Limb (tissue), 2 donors: ENCODE measurements at regions not wholly inside any gene's neighbourhood (a gene's known extent, or its start where the extent isn't known, plus 50 kb on each side); places are given as distances from the start of the nearest gene placed in this dataset.
"Not testable (repeated sequence)": the region's sequence is repeated elsewhere in the genome, so short reads cannot be mapped to it uniquely, and the experiment has no call there.

Source experiments
- DNase-seq, 2 donors: peaks; one replicate each; pipeline ENCODE4 v3.0.0-alpha.2; 2016; ENCODE audit errors: extremely low spot score in 2 of 2

DNA sequence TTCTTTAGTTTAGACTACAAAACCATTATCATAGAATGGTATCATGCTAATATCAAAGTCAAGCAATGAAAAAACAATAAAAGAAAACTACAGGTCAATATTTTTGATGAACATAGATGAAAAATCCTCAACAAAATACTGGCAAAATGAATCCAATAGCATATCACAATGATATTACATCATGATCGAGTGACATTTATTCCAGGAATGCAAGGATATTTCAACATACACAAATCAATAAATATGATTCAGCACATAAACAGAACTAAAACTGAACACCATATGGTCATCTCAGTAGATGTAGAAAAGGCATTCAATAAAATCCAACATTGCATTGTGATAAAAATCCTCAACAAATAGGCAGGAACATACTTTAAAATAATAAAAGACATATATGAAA lies 1657.7 kb downstream of the KCNT2 start:
- no peak for DNase-seq

DNA sequence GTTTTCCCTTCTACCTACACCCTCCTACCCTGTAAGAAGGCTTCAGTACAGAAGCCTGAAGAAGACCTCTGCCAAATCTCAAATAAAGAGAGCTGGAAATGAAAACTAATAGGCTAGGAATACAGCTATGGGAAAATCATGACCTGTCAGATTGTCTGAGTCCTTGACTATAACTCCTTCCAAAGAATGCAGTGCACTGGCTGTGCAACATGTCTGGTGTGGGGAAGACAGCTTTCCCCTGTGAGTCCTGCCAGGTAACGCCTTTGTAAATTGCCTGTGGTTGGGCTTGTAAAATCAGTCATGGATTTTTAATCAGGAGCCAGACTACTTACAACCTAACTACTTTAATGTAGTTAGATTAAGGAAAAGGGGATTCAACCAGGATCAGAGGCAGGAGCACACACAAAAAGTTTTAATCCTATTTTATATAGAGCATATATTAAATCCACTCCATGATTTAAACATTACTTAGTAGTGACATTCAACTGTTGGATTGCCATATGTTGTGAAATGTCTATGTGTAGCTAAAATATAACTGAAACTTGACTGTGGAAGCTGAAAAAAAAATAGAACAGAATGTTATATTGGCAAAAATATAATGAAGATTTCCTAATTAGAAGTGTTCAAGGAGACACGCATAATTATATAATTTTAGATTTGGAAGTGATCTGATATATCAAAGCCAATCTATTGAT lies 1667.8 kb downstream of the KCNT2 start:
- no peak for DNase-seq

DNA sequence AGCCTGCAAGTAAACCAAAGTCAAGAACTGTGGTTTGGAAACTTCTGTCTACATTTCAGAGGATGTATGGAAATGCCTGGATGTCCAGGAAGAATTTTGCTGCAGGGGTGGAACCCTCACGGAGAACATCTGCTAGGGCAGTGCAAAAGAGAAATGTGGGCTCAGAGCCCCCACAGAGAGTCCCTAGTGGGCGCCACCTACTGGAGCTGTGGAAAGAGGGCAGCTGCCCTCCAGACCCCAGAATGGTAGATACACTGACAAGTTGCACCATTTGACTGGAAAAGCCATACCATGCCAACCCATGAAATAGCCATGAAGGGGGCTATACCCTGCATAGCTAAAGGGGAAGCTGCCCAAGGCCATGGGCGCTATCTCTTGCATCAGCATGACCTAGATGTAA lies 1672.4 kb downstream of the KCNT2 start:
- no peak for DNase-seq

DNA sequence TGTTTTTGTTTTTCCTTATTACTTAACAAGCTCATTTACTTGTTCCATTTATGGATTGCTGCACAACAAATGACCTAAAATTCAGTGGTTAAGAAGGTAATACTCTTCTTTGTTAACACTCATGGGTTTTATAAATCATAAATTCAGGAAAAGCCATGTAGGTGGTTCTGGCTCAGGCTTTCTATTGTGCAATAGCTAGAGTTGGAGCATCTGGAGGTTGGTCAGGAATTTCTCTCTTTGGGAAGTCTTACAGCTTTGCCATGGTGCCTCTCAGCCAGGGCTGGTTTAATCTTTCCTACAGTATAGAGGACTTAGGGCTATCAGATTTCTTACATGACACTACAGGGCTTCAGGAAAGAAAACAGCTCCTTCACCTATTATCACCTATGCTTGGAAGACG lies 1677.1 kb downstream of the KCNT2 start:
- DNase-seq: no peak

DNA sequence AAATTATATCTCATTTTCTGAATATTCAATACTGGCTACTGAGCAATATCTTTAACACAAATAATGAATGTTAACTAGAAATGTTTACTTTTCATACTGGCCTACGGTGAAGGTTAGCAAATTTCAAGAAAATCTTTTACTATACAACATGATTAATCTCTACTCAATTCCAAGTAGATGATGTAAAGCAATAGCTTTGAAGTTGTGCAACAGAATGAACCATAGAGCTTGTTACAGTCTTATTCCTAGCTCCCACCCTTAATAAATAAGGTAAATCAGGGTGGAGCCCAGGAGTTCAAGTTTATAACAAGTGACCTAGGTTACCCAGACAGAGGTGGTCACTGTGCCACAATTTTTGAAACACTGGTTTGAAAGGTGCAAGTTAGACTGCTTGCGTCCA lies 1678.1 kb downstream of the KCNT2 start:
- DNase-seq: no peak

DNA sequence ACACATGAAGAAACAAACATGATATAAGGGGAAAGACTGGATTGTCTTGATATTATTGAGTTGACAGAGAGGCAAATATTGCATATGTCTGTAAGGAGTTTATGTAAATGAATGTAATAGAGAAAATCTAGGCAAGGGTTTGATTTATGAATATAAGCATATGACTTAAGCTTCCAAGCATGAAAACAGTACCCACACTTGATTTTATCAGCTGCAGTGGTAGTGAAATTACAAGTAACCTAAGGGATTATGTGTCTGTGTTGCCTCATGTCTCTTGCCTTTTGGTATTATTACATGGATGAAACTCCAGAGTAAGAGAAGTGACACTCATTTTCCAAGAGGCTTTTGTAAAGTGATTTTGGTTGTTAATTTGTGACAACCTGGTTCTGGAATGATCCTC lies 1678.9 kb downstream of the KCNT2 start:
- no peak for DNase-seq

DNA sequence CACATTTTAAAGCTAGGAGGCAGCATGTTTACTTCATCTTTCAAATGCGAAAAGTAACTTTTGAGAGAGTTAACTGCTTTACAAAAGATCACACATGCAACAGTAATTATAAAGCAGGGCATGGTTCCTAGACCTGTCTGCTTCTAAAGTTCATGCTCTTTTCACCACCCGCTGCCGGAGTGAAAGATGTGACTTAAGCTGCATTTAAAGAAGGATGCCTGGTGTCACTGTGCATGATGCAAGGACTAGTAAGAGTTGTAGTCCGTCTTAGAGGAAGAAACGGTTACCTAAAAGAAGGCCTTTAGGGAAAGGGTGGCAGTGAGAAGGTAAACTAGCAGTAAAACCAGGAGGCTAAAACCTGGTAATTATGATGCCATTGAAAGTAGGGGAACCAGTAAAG lies 1689.1 kb downstream of the KCNT2 start:
- no peak for DNase-seq

DNA sequence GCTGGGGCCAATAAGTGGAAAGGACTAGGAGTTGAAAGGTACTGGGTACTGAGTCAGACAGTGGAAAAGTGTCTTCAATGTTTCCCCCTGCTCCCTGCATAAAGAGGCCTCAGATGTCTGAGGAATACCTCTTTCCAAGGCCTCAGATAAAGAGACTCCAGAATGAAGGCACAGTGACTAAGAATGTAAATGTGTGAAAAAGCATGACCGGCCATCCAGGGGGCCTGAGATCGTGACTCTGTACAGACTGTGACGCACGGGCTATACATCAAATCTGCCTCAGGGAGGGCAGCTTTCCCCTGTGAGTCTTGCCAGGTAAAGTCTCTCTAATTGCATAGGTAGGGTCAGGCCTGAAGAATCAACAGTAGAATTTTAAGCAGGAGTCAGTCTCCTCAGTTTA lies 1690.5 kb downstream of the KCNT2 start:
- DNase-seq: no peak

DNA sequence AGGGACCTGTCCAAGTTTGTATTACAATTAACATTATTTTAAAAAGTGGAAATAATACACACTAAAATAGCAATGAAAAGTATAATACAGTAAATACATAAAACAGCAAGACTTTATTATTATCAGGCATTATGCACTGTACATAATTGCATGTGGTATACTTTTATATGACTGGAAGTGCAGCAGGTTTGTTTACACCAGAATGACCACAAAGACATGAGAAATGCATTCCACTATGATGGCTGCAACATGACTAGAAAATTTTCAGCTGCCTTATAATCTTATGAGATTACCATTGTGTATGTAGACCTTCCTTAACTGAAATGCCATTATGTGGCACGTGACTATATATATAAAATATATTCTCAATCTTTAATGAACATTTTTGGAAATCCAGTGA lies 1699.6 kb downstream of the KCNT2 start:
- no peak for DNase-seq

DNA sequence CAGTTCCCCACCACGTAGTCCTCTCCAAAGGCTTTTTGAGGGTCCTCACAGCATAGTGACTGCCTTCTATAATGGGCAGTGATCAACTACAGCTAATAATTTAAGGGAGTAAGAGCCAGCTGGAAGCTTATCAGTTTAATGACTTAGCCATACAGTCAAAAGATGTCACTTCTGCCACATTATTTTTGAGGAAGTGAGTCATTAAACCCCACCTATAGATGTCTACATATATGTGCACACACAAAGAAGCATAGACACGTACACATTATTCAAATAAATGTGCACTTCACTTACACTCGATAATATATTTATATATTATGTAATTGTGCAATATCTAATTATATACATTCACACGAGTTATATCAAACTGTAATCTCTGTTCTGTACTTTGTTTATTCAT lies 1704.7 kb downstream of the KCNT2 start:
- DNase-seq: no peak

DNA sequence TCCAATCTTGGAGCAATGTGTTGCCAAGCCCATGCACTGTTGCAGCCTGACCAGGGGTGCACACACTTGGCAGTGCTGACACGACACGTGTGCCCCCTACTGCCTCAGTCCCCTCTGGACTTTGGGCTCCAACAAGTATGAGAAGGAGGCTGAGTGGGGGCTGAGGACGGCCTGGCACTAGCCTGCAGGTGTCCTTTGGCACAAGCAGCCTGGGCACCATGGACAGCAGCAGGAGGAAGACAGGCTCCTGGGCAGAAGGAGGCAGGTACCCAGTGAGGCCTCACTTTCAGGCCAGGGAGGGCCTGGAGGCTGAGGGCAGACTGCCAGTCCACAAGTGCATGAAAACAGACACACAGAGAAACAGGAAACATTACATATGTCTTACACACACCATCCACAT lies 1702.9 kb upstream of the B3GALT2 start:
- no peak for DNase-seq

DNA sequence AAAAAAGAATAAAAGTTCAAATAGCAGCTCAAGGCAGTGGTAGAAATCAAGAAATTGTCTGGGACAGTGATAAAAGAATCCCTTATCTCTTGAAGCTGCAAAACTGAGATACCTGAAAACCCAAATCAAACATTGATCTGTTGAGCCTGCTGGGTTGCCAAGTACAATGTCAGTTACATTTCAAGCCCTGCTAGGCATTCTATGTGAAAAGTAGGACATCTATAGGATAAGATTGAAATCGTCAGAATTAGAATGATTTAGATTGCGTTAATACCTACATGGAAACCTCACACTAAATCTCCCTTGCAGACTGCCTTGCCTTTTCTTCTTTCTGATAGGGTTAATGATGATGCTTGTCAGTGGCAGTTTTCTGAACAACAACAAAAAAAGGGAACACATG lies 1684.4 kb upstream of the B3GALT2 start:
- DNase-seq: no peak

DNA sequence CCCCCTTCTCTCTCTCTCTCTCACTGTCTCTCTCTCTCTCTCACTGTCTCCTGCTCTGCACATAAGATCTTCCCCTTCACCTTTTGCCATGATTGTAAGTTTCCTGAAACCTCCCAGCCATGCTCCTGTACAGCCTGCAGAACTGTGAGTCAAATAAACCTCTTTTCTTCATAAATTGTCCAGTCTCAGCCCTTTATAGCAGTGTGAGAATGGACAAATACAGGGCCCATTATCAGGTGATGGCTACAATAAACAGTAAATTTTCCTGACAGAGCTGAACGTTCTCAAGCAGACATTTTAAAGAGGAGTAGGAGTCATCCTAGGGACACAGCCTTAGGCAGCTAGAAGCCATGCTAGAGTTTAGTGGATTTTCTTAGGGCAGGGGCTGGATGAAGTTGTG lies 1679.7 kb upstream of the B3GALT2 start:
- no peak for DNase-seq

DNA sequence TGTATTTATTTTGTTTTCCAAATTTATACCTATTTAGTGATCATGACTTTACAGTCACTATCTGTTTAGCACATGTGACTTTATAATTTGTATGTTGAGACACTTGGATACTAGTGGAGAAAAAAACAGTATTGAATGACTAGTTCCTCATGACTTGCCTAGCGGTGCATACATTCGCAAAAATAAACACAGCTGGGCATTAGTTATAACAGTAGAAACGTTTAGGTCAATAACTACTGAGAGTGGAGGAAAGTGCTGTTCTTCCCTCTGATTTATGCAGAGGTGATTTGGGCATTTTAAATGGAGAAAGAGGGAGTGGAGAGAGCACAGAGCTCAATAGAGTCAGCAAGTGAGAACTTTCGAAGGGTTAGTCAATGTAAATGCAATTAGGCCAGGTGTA lies 1679.0 kb upstream of the B3GALT2 start:
- no peak for DNase-seq

DNA sequence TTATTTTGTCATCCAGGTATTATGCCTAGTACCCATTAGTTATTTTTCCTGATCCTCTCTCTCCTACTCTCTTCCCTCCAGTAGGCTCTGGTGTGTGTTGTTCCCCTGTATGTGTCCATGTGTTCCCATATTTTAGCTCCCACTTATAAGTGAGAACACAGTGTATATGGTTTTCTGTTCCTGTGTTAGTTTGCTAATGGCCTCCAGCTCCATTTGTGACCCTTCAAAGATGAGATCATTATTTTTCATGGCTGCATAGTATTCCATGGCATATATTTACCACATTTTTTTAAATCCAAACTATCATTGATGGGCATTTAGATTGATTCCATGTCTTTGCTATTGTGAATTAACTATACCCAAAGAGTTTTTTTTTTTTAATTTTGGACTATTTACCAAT lies 1675.7 kb upstream of the B3GALT2 start:
- DNase-seq: no peak

DNA sequence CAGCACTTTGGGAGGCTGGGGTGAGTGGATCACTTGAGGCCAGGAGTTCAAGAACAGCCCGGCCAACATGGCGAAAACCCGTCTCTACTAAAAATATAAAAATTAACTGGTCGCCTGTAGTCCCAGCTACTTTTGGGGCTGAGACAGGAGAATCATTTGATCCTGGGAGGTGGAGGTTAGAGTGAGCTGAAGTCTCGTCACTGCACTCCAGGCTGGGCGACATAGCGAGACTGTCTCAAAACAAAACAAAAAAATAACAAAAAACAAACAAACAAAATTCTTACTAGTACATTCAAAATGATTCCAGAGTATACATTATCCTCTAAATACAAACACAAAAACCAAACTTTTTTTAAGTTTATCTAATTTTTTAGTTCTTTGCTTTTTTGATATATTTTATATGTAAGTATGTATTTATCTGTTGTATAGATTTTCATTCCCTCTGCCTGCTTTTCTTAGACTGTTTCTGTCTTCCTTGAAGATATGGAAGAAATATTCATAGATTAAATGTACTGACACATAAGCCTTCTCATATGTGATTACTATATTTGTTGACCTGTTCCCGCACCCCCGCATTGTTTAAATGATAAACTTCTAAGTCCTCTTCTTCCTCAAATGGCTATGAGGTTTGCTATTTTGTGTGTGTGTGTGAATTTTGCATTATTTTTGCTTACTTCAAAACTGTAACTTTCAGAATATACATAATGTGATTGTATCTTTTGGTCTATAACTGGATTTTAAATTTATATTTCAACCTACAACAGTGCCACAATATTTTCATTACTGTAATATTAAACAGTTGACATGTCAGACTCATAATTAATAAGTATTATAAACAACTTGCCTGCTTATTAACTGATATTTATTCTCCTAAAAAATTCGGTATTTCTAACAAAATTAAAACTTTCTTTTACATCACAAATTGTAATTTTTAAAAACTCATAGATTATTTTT lies 1674.1 kb upstream of the B3GALT2 start:
- no peak for DNase-seq

DNA sequence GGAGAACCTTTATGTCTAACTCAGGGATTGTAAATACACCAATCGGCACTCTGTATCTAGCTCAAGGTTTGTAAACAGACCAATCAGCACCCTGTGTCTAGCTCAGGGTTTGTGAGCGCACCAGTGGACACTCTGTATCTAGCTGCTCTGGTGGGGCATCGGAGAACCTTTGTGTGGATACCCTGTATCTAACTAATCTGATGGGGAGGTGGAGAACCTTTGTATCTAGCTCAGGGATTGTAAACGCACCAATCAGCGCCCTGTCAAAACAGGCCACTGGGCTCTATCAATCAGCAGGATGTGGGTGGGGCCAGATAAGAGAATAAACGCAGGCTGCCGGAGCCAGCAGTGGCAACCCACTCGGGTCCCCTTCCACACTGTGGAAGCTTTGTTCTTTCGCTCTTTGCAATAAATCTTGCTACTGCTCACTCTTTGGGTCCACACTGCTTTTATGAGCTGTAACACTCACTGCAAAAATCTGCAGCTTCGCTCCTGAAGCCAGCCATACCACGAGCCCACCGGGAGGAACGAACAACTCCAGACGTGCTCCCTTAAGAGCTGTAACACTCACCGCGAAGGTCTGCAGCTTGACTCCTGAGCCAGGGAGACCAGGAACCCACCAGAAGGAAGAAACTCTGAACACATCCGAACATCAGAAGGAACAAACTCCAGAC lies 1673.2 kb upstream of the B3GALT2 start:
- not testable (repeated sequence) for DNase-seq

DNA sequence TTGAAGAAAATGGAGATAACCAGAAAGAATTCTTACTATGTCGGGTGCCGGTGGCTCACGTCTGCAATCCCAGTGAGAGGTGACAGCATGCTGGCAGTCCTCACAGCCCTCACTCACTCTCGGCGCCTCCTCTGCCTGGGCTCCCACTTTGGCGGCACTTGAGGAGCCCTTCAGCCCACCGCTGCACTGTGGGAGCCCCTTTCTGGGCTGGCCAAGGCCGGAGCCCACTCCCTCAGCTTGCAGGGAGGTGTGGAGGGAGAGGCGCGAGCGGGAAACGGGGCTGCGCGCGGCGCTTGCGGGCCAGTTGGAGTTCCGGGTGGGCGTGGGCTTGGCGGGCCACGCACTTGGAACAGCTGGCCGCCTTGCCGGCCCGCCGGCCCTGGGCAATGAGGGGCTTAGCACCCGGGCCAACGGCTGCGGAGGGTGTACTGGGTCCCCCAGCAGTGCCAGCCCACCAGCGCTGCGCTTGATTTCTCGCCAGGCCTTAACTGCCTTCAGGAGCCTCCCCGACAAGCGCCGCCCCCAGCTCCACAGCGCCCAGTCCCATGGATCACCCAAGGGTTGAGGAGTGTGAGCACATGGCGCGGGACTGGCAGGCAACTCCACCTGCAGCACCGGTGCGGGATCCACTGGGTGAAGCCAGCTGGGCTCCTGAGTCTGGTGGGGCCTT lies 1672.5 kb upstream of the B3GALT2 start:
- DNase-seq: not testable (repeated sequence)

DNA sequence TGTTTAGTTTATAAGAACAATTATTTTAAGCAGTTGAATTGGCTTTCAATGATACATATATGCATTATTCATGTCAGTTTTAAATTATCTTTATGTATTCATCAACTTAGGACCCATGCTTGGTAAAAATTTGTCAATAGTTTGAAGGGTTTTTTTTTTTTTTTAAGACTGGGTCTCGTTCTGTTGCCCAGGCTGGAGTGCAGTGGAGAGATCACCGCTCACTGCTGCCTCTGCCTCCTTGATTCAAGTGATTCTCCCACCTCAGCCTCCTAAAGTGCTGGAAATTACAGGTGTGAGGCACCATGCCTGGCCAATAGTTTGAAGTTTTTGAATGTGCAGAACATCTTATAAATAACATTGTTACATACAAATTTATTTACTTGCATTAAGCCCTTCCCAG lies 1671.0 kb upstream of the B3GALT2 start:
- no peak for DNase-seq

DNA sequence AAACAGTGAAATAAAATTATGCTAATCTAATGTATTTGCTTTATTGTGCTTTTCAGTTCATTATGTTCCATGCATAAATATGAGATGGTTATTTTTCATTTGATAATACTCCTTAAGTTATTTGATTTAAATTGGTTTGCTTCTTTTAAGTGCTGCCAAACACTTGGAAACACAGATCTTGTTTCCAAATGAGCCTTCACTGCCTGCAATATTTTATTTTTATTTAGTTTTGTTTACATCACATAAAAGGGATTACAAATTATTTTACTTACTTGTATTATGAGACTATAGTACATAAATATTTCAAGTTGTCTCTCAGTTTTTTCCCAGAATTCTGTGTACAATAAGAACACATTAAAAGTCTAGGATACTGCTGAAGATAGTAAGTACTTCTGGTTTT lies 1662.4 kb upstream of the B3GALT2 start:
- no peak for DNase-seq

DNA sequence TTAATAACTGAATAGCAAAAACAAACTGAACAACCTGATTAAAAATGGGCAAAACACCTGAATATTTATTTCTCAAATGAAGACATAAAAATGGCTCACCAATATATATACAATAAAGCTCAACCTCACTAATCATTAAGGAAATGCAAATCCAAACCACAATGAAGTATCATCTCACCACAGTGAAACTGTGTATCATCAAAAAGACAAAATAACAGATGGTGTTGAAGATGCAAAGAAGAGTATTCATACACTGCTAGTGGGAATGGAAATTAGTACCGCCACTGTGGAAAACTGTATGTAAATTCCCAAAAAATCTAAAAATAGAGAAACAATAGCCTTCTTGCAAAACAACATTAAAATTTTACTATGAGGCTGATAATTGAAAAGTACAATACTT lies 1660.1 kb upstream of the B3GALT2 start:
- no peak for DNase-seq

DNA sequence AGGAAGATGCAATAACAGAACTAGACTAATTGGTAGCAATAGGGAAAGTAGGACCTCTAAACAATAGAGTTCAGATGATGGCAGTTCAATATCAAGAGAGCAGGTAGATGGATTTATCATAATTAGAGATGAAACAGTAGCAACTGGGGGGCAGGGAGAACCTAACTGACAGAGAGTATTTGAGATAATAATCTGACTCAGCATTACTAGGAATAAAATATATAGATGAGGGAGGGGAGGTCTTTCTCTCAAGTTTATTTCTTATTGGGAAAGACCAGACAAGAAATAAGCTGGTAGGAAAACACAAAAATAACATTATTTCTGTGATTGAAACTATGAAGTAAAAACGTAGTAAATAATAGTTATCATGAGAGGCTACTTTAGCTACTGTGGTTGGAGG lies 1656.7 kb upstream of the B3GALT2 start:
- DNase-seq: no peak
